ENCODE measurements at regions not wholly inside any gene's neighbourhood (a gene's known extent, or its start where the extent isn't known, plus 50 kb on each side); places are given as distances from the start of the nearest gene placed in this dataset.

GRCh38 chr20:39150501-39150900, 188.4 kb downstream of the DHX35 start:
- DNase-seq = no peak

GRCh38 chr20:39146394-39146793, 184.2 kb downstream of the DHX35 start:
- DNase-seq = no peak

DNA sequence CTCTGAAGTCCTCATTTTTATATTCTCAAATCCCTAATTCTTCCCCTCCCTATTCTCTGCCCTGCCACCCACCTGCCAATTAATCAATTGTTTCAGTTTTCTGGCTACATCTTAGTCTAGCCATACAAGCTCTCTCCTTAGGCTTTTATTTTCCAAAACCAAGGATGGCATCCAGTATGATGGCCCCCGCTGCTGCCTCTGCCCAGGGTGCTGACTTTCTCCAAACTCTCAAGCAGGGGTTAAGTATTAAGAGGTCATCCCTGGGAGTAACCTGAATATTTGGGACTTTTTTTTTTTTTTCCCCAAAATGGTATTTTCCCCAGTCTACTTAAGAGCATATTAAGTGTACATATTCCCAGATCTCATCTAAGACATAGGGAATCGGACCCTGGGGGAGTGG, 183.8 kb downstream of the DHX35 start:
- DNase-seq = no peak

GRCh38 chr20:39144757-39145156, 182.6 kb downstream of the DHX35 start:
- DNase-seq = no peak

DNA sequence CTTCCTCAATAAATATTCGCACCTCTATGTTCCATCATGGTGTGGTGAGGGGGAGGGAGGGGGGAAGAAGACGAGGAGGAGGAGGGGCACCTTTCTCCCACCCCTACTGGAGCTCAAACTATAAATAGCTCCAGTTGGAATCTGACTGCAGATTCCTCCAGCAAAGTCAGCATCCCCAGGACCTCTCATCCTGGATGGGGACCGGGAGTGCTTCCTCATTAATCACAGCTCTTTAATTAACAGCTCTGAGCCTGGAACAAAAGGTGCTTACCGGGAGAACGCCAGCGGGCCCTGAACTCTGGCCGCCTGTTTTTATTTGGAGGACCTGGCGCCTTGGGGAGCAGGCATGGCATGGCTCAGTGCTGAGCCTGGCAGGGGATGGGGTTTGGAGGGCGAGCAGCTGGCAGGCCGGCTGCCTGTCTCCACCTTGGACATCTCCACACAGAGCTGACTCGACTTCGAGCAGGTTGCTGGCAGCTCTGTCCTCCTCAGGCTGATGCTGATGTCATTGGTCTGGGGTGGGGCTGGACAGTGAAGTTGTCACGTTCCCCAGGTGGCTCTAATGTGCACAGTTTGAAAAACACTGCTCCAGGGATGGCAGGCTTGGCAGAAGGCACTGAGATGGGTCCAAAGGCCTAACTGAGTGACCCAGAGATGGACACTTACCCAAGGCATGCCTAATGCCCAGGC, 180.4 kb downstream of the DHX35 start:
- DNase-seq = no peak

- DNase-seq = no peak
These were observed 175.2 kb downstream of the DHX35 start for GRCh38 chr20:39137299-39137698.

DNA sequence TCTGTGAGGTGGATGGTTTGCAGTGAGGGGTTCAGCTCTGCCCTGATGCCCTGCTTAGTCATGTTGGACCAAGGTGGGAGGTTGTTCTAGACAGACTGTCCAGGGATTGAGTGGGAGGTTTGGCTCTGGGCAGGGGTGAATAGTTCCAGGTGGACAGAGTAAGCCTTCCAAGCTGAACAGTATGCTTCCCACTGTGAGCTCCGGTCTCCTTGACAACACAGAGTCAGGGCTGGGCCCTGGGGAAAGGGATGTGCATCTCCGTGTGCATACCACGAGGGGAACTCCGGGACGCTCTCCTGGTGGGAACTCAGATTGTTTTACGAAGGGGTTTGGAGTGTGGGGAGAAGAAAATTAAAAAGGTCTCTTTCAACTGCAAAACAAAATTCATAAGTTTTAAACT, 174.7 kb downstream of the DHX35 start:
- no peak for DNase-seq

GRCh38 chr20:39135885-39136544, 173.9 kb downstream of the DHX35 start:
- no peak for DNase-seq

GRCh38 chr20:39133201-39133600, 171.1 kb downstream of the DHX35 start:
- no peak for DNase-seq

GRCh38 chr20:39132511-39132910, 170.4 kb downstream of the DHX35 start:
- no peak for DNase-seq

DNA sequence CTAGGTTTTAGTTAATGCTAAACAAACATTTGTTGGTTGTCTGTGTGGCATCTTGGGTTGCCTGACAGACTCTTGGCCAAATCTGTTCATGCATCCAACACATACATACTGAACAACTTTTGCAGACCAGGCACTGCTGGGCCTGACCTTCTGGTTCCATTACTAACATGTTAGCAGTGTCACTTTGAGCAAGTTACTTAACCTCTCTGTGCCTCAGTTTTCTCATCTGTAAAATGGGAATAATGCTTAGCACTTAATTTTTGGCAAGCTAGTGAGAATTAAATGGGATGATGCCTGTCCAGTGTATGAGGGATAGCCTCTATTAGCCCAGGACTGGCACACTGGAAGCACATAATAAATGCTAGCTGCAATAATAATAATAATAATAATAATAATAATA, 169.9 kb downstream of the DHX35 start:
- DNase-seq = no peak

GRCh38 chr20:39130627-39131026, 168.5 kb downstream of the DHX35 start:
- DNase-seq = no peak

DNA sequence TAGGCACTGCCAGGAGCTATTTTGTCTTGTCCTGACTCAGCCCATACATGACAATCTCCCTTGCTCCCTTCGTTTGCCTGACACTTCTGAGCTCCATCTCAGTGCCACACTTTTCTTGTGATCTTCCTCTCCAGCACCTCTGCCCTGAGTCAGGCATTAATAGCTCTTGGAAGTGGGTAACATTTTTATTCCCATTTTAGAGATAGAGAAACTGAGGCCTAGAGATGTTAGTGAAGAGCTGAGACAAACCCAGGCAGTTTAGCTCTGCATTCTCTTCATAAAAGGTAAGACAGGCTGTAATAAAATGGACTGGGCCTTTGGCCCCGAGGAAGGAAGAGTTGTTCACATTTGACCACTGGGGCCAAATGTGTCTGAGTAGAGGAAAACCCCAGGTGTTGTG, 167.4 kb downstream of the DHX35 start:
- DNase-seq = no peak

DNA sequence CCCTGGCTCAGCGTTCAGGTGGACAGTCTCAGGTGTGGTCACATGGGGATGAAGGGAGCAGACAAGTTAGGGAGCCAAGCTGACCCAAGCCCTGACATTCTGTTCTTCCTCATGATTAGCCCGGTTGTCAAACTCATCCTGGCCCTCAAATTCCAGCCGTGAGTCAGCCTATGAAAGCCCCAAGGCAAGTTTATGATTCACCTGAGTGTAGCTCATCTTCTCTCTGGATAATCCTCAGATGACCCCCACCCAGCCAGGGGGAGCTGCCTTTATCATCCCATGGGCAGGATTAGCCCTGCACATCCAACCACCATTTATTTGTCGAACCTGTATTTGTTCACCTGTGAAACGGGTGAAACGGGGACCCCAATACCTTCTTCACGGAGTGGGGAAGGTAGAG, 161.9 kb downstream of the DHX35 start:
- DNase-seq = no peak

GRCh38 chr20:39123185-39123557, 161.0 kb downstream of the DHX35 start:
- no peak for DNase-seq

GRCh38 chr20:39117491-39117890, 155.3 kb downstream of the DHX35 start:
- DNase-seq = no peak

GRCh38 chr20:39116020-39116419, 153.9 kb downstream of the DHX35 start:
- no peak for DNase-seq

DNA sequence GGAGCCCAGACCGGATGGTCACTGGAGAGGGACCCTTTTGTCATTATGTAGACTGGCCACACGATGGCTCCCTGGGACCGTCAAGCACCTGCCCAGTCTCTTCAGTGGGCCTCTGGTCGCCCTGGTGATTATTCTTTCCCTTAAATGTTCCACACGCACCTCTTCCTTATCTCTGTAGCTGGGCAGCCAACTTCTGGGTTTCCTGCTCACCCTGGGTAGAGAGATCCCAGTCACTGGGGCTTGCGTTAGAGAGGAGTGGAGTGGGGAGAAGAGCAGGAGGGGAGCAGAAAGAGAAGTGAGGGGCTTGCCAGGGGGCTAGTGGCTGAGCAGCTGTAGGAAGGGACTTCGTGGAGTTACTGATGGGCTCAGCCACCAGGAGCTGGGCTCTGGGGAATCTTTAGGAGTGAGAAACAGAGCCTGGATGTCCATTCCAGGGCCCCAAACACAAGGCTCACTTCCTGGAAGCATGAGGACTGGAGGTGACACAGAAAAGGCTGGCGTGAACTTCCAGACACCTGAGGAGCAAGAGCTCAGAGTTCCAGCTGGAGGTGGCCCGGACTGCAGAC, 150.1 kb downstream of the DHX35 start:
- DNase-seq = no peak

DNA sequence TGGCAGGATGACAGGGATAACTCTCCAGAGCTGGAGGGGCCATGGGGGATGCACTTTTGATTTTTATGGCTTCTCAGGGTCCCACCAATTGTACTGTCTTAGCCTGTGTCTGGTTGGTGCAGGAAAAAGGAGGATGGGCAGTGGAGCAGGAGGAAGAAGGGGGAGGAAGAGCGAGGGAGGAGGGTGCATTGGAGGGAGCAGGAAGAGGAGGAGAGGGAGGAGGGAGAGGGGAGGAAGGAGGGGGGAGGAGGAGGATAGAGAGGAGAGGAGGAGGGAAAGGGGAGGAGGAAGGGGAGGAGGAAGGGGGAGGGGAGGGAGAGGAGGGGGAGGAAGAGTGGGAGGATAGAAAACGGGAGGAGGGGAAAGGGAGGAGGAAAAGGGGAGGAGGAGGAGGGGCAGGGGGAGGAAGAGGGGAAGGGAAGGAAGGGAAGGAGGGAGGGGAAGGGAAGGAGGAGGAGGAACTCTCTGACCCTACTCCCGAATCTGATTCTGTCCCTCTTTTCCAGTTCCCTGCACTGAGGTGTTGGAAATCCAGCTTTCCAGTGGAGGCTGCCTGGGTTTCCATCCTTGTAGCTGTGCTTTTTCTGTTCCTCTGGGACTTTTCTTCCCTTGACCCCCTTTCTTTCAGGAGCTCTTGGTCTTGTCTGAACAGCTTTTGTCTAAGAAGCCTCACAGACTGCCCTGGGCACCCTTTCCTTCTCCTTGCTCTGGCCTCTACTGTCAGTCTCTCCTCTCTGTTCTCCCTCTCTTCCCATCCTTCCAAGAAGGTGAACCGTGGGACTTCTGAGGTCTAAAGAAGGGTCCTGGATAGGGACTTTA, 149.4 kb downstream of the DHX35 start:
- no peak for DNase-seq

DNA sequence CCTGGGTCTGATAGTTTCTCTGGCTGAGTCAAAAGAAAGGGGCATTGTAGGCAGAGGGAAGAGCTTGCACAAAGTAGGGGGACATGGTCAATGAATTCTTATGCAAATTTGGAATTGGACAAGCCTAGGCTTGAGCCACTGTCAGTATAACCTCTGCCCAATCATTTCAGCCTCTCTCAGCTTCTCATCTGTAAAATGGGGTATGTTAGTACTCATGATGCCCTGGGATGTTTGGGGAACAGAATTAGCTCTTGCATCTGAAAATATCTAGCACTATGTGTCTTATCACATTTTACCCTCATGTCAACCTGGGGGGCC, 148.6 kb downstream of the DHX35 start:
- DNase-seq = no peak

DNA sequence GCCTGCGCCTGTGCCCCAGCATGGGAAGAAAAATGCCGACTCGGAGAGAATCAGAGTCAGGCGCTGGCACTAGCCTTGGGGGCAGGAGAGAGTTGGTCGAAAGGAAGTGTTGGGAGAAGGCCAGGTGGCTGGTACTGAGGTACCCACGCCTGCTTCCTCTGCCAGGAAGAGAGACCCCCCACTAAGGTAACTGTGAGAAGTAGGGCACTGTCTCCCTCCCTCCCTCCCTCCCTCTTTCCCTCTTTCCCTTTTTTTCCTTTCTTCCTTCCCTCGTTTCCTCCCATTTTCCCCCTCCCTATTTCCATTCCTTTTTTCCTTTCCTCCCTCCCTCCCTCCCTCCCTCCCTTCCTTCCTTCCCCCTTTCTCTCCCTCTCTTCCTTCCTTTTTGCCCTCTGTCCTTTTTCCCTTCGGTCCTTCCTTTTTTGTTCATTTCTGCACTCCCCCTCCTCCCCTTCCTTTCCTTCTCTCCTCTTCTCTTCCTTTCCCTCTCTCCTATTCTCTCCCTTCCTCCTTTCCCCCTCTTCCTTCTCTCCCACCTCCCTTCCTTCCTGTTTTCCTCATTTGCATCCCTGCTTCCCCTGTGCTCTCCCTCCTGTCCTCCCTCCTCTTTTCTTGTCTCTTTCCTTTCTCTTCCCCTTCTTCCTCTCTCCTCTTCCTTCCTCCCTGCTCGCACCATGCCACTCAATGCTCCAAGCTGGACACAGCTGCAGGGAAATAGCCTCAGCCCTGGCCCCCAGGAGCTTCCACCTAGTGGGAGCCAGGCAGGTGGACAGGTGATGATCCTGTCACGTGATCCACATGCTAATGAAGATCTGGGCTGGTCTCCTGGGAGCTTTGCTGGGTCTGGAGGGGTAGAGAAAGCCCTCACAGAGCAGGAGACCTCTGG, 148.0 kb downstream of the DHX35 start:
- DNase-seq = no peak

DNA sequence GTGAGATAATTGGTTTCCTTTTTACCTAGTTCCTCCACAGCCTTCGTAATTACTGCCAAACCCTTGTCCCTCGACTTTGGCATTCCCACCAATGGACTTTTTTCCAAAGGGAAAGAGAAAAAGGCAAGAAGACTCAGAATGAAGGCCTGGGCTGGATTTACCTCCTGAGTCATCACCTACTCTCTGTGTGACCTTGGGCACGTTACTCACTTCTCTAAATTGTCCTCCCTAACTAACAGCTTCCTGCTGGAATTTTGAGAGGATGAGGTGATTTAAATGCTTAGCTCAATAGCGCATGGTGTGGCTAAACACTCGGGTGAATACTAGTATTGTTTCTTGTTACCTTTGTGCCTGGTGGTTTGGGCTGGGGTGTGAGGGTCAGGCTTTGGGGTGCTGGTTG, 146.6 kb downstream of the DHX35 start:
- DNase-seq = no peak

GRCh38 chr20:39107741-39108140, 145.6 kb downstream of the DHX35 start:
- no peak for DNase-seq
